Right ventricle myocardium inferior (tissue), 1 donor: ENCODE measurements at regions not wholly inside any gene's neighbourhood (a gene's known extent, or its start where the extent isn't known, plus 50 kb on each side); places are given as distances from the start of the nearest gene placed in this dataset.
A peak's percentile ranks its signal among the peaks of the same experiment; 100 is the strongest.
"Not testable (repeated sequence)": the region's sequence is repeated elsewhere in the genome, so short reads cannot be mapped to it uniquely, and the experiment has no call there.

ENCODE experiments used
- ATAC-seq: fragments of 200-7000 bp; cut with Tn5 transposase; one replicate; pipeline ENCODE4 v1.9.1; 2020; ENCODE audit warnings: mild to moderate bottlenecking, moderate library complexity
- DNase-seq: peaks from one replicate; pipeline ENCODE4 v3.0.0; 2021; ENCODE audit errors: missing footprints
- intact Hi-C: fragments of 100-400 bp; cut with DNase I; formaldehyde crosslinking; loops from one replicate; pipeline ENCODE4 v1.11.0; 2022
- donor health status: DM: no; HTN: yes; CAD: no; lungs with severe emphysema.

DNA sequence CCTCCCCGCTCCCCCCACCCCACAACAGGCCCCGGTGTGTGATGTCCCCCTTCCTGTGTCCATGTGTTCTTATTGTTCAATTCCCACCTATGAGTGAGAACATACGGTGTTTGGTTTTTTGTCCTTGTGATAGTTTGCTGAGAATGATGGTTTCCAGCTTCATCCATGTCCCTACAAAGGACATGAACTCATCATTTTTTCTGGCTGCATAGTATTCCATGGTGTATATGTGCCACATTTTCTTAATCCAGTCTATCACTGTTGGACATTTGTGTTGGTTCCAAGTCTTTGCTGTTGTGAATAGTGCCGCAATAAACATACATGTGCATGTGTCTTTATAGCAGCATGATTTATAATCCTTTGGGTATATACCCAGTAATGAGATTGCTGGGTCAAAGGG, 104.3 kb downstream of the MTPN start:
- DNase-seq, intact Hi-C loops, ATAC-seq: not testable (repeated sequence)

DNA sequence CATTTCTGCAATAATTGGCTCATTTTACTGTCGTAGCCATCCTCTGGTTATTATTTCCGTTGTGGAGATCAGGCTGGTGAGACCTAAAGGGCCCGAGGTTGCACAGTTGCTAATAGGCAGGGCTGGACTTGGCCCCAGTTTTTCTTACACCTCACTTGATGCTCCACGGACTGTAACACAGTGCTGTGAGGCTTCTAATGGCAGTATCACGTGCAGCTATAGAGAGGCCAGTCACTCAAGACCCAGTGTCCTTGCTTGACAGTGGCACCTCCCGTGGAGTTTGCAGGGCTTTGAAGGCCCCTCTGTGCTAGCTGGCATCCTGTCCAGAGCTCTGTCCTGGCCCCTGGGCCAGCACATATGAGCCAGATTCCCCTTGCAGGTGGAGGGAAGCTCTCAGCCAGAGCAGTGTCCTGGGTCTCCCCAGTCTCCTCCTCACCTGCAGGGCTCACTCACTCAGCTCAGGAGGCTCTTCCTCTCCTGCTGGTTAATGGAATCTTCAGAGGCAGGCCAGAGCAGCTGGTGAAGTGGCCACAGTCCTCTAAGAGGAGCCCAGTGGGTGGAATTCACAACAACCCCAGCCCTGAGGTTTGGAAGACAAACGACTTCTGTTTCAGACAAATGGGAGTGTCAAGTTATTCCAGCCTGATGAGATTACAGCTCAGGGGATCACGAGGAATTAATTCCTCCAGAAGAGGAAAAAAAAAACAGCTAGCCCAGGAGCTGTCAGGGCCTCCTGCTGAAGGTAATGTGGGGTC, 114.2 kb upstream of the FAM180A start:
- ATAC-seq, result no peak
- no peak for DNase-seq
- intact Hi-C loops, result no loop called here

DNA sequence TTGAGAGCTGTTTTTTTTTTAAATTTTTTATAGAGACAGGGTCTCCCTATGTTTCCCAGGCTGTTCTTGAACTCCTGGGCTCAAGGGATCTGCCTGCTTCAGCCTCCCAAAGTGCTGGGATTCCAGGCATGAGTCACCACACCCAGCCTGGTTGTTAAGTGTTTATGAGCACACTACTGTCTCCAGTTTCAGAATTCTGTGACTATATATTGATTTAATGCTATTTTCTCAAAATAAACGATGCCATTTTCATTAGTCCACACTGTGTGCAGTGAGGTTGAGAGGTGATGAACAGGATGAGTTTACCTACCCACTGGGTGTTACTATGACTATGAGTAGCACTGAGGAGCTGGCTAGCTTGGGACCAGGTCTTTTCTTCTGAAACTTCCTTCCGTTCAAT, 110.9 kb upstream of the FAM180A start:
- DNase-seq (no peak), ATAC-seq (no peak)
- intact Hi-C loops, result no loop called here

GRCh38 chr7:135858851-135859250, 110.2 kb upstream of the FAM180A start:
- intact Hi-C loops, result no loop called here
- DNase-seq (no peak), ATAC-seq (no peak)

DNA sequence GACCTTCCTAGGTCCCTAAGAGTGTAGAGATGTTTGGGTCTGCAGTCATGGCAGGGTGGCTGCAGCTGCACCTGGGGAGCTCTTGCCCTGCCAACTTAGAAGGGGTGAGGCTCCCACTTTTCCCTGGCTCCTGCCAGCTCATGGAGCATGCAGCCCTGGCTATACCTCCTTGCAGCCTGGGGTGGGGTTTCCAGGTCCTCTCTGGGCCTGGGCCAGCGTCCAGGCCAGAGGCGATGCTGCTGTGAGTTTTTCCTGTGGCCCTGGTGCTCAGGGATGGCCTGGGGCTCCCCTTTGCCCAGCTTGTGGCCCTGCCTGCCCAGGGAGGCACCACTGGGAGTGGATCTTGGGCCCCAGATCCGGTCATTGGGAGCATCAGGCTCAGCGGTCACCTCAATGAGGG, 109.8 kb upstream of the FAM180A start:
- ATAC-seq (no peak), DNase-seq (no peak)
- intact Hi-C loops, result no loop called here

GRCh38 chr7:135857519-135858274, 109.1 kb upstream of the FAM180A start:
- ATAC-seq (no peak), DNase-seq (no peak)
- intact Hi-C loops, result no loop called here

- DNase-seq, result no peak
- ATAC-seq, result no peak
- intact Hi-C loops, result no loop called here
These were observed 107.9 kb upstream of the FAM180A start for GRCh38 chr7:135856356-135857144.

DNA sequence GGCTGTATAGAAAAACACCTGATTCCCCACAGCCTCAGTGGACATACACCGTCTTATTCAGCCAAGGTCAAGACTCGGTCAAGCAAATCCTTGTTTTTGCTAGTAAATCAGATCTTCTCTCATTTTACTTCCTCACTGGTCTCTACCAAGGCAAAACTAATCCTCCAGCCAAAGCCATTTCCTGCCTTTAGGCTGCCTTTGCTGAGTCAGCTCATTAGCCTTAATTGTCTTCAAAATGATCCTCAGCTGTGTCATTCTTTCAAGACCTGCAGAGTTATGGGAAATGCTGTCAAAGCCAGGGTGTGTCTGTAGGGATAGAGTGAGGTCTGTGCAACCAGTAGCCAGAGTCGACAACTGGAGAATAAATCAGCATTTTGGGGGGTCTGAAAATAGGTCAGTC, 107.2 kb upstream of the FAM180A start:
- DNase-seq, result no peak
- no peak for ATAC-seq
- intact Hi-C loops, result no loop called here

DNA sequence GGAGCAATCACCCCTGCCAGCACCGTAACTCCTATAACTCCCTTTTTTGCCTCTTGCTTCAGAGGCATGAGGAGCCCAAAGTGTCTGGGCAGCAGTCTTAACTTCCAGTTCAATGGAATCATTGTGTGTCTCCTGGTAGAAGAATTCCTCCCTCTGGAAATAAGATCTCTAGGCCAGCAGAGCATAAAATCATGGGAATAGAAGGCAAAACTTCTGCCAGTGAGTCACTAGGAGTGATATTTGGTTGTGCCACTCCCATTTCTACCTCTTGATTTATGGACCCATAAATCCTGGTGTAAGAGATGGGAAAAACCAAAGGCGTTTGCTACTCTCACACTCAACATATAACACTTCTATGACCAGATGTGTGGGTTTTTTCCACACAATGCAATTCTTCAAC, 104.9 kb upstream of the FAM180A start:
- intact Hi-C loops, result no loop called here
- no peak for ATAC-seq
- DNase-seq, result no peak

DNA sequence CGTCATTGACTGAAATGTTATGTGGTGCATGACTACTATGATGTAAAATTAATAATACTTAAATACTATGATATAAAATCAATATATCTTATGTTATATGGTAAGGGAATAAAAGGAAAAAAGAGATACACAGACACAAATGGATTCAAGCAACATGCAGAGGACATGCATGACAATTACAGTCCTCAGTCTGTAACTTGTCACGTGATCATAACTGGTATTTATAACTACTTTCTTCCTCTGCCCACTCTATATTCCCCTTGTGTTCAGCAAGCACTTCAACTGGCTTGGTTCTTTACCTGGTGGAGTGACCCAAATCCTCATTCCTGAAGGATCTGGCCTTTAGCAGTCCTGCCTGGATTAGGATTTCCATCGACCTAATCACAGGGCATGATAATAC, 104.4 kb upstream of the FAM180A start:
- DNase-seq, result no peak

DNA sequence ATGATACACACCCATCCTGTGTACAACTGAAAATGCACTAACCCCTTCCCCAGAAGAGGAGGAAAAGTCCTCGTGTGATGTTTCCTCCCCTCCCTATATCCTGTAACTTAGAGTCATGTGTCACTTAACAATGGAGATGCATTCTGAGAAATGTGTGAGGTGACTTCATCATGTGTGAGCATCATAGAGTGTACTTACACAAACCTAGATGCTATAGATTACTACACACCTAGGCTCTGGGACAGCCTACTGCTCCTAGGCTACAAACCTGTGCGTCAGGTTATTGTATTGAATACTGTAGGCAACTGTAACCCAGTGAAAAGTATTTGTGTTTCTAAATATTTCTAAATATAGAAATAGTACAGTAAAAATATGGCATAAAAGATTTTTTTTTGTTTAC, 98.6 kb upstream of the FAM180A start:
- DNase-seq (no peak), ATAC-seq (no peak)
- intact Hi-C loops, result no loop called here

More for the DNA sequence above, 104.4 kb upstream of the FAM180A start:
- intact Hi-C loops, result no loop called here
- ATAC-seq, result no peak

GRCh38 chr7:135846339-135846738, 97.7 kb upstream of the FAM180A start:
- intact Hi-C loops, result no loop called here
- no peak for ATAC-seq
- DNase-seq, result no peak

GRCh38 chr7:135845415-135846075, 96.9 kb upstream of the FAM180A start:
- ATAC-seq, result no peak
- intact Hi-C loops, result no loop called here
- DNase-seq, result no peak

DNA sequence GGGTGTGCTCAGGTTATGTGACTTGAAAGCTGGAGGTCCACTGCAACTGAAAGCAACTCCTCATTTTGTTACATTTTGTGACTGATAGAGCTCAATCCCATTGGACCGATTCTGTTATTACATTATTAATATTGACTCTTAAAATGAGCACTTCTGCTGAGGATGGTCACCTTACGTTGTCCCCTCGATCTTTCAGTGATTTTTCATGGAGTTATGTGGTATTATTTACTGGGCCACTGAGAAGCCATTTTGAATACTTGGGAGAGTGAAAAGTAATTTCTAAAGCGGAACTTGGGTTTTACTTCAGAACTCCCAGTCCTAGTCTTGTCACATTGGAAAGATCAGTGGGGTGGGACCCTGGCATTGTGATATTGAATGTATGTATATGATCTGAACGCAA, 96.3 kb upstream of the FAM180A start:
- intact Hi-C loops, result no loop called here
- no peak for DNase-seq
- no peak for ATAC-seq

DNA sequence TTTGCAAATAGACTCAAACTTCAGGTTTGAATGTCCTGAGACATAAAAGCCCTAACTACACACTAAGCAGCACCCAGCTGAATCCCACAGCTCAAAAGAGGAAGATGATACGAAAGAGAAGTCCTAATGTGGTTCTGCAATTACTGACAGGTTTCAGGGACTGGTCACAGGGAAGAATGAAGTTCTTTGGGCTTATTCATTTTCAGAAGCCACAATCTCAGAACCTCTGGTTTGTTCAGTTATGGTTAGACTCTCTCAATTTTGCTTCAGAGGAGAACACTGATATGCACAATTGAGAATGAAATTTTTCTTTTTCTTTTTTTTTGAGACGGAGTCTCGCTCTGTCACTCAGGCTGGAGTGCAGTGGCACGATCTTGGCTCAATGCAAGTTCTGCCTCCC, 94.6 kb upstream of the FAM180A start:
- intact Hi-C loops, result no loop called here
- ATAC-seq (no peak), DNase-seq (no peak)

- DNase-seq (no peak), ATAC-seq (no peak)
- intact Hi-C loops, result no loop called here
These were observed 94.0 kb upstream of the FAM180A start for GRCh38 chr7:135842446-135843179.

DNA sequence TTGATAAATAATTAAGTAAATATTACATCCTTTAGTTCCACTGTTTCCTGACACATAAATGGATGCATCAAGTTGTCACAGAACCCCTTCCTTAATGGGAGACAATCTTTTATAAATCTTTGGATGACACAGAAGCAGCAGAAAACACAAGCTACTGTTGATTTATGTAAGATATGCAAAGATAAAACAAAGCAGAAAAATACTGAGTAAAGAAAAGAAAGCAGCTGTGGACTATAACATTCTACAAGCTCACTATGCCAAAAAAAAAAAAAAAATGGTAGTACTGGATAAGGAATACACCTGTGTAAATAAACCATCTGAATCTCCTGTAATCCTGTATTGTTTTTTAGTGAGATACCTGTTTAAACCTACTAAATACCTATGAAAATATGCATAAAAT, 92.0 kb upstream of the FAM180A start:
- intact Hi-C loops, result no loop called here
- ATAC-seq, result no peak

GRCh38 chr7:135837675-135838074, 89.1 kb upstream of the FAM180A start:
- ATAC-seq (peak; percentile 53), DNase-seq (no peak)
- intact Hi-C loops, result no loop called here

More for the DNA sequence above, 92.0 kb upstream of the FAM180A start:
- DNase-seq, result no peak

- intact Hi-C loops, result no loop called here
- no peak for DNase-seq
- ATAC-seq, result no peak
These were observed 85.7 kb upstream of the FAM180A start for GRCh38 chr7:135834266-135834665.
